ENCODE measurements at regions not wholly inside any gene's neighbourhood (a gene's known extent, or its start where the extent isn't known, plus 50 kb on each side); places are given as distances from the start of the nearest gene placed in this dataset.

- TF ChIP-seq, protein P1, sequence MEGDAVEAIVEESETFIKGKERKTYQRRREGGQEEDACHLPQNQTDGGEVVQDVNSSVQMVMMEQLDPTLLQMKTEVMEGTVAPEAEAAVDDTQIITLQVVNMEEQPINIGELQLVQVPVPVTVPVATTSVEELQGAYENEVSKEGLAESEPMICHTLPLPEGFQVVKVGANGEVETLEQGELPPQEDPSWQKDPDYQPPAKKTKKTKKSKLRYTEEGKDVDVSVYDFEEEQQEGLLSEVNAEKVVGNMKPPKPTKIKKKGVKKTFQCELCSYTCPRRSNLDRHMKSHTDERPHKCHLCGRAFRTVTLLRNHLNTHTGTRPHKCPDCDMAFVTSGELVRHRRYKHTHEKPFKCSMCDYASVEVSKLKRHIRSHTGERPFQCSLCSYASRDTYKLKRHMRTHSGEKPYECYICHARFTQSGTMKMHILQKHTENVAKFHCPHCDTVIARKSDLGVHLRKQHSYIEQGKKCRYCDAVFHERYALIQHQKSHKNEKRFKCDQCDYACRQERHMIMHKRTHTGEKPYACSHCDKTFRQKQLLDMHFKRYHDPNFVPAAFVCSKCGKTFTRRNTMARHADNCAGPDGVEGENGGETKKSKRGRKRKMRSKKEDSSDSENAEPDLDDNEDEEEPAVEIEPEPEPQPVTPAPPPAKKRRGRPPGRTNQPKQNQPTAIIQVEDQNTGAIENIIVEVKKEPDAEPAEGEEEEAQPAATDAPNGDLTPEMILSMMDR (IDR thresholded peaks at IDR 0.05) = no peak
- TF ChIP-seq POLR2A (IDR thresholded peaks at IDR 0.05) (no peak), EP300 (IDR thresholded peaks at IDR 0.05) (no peak)
Measured at GRCh38 chr2:60612033-60612432, 58.6 kb upstream of the BCL11A start.

Measured in suprapubic skin (tissue), 3 donors.